OCI-LY7 (cell line): ENCODE measurements at regions not wholly inside any gene's neighbourhood (a gene's known extent, or its start where the extent isn't known, plus 50 kb on each side); places are given as distances from the start of the nearest gene placed in this dataset.

Experiments
- BruUV-seq: library from RNA; stranded (reverse); fragments of 400-500 nt; replicated peaks from 2 replicates; lab custom pipeline; 2021; lab: Mats Ljungman, UMichigan
- CTCF ChIA-PET: fragments of 300-600 bp; sonication (Branson Sonifier 250); formaldehyde crosslinking; loops from one replicate; lab custom pipeline; 2022; ENCODE audit warnings: antibody characterized with exemption; ENCODE audit not compliant: unreplicated experiment; lab: Charles Lee
- POLR2A ChIA-PET: fragments of 300-600 bp; sonication (Branson Sonifier 250); formaldehyde crosslinking; loops from one replicate; lab custom pipeline; 2022; ENCODE audit warnings: antibody characterized with exemption; lab: Charles Lee
- DNase-seq: peaks from one replicate; pipeline ENCODE4 v3.0.0-alpha.2; 2015; ENCODE audit warnings: low spot score
- H2AFZ ChIP-seq: fragments of 200-600 bp; sonication (generic), shearing (Covaris generic); 2 replicates; pipeline ENCODE4 v1.6.1; 2014; ENCODE audit warnings: mild to moderate bottlenecking, antibody characterized with exemption, low read length, moderate library complexity
- H3K27ac ChIP-seq: fragments of 200-600 bp; sonication (generic); 2 replicates; pipeline ENCODE4 v1.5.1; 2014; ENCODE audit warnings: mixed run types, low read depth, mild to moderate bottlenecking, moderate library complexity, low read length, inconsistent platforms; ENCODE audit not compliant: poor library complexity, severe bottlenecking
- H3K36me3 ChIP-seq: fragments of 200-600 bp; sonication (generic); 2 replicates; pipeline ENCODE4 v1.6.1; 2014; ENCODE audit warnings: mild to moderate bottlenecking, antibody characterized with exemption, low read length, moderate library complexity, mixed read lengths; ENCODE audit not compliant: insufficient read depth
- H3K4me1 ChIP-seq: fragments of 200-600 bp; sonication (generic); 2 replicates; pipeline ENCODE4 v1.5.1; 2014; ENCODE audit warnings: mild to moderate bottlenecking, low read length; ENCODE audit not compliant: insufficient read depth, poor library complexity, severe bottlenecking
- H3K4me2 ChIP-seq: fragments of 200-600 bp; sonication (generic); 2 replicates; pipeline ENCODE4 v1.6.1; 2014; ENCODE audit warnings: mild to moderate bottlenecking, low read length
- H3K4me3 ChIP-seq: fragments of 200-600 bp; sonication (generic); 2 replicates; pipeline ENCODE4 v1.5.1; 2014; ENCODE audit warnings: mild to moderate bottlenecking, low read depth, low read length; ENCODE audit not compliant: poor library complexity, severe bottlenecking
- H3K79me2 ChIP-seq: fragments of 200-600 bp; sonication (generic); 2 replicates; pipeline ENCODE4 v1.6.1; 2016; ENCODE audit warnings: low read depth, mild to moderate bottlenecking, low read length, moderate library complexity, mixed read lengths; ENCODE audit not compliant: insufficient read depth
- H3K9me2 ChIP-seq: fragments of 200-600 bp; sonication (generic); 2 replicates; pipeline ENCODE4 v1.6.1; 2016; ENCODE audit warnings: mild to moderate bottlenecking, low read length, mixed read lengths; ENCODE audit not compliant: insufficient read depth
- H3K9me3 ChIP-seq: fragments of 200-600 bp; sonication (generic); 2 replicates; pipeline ENCODE4 v1.6.1; 2014; ENCODE audit warnings: mild to moderate bottlenecking, mixed run types, low read length, mixed read lengths
- H4K20me1 ChIP-seq: fragments of 200-600 bp; sonication (generic); 2 replicates; pipeline ENCODE4 v1.6.1; 2014; ENCODE audit warnings: mild to moderate bottlenecking, antibody characterized with exemption, low read length, moderate library complexity, mixed read lengths; ENCODE audit not compliant: insufficient read depth
- CTCF ChIP-seq: fragments of 200-600 bp; sonication (generic); conservative IDR thresholded peaks from 2 replicates; pipeline ENCODE4 v1.5.1; 2014; ENCODE audit warnings: mild to moderate bottlenecking, antibody characterized with exemption, low read length, moderate library complexity, mixed read lengths
- EZH2phosphoT487 ChIP-seq: fragments of 200-600 bp; sonication (generic); IDR thresholded peaks from 2 replicates; pipeline ENCODE4 v1.6.1; 2018; ENCODE audit warnings: low read depth, borderline replicate concordance, mild to moderate bottlenecking, mixed run types, antibody characterized with exemption, low read length, moderate library complexity, mixed read lengths
- intact Hi-C: fragments of 100-400 bp; cut with micrococcal nuclease; formaldehyde crosslinking; loops from one replicate; pipeline ENCODE4 v1.10.0; 2022; ENCODE audit not compliant: unreplicated experiment

GRCh38 chr1:245046315-245046714, 108.5 kb upstream of the KIF26B start:
- POLR2A ChIA-PET: interaction anchor here (0.6 to 1.6 kb wide), 6 partner anchors 10 to 914 kb away, joined by 3 to 6 read pairs (median 3); no protein-coding TSS in a partner anchor
- Histone ChIP-seq H3K4me1 (peaks cover 8% of the 10 kb centered on the region), H3K4me2 (no peak overlapping the region), H3K36me3 (no peaks in the 10 kb centered on the region), H2AFZ (no peak overlapping the region), H3K4me3 (no peak overlapping the region), H3K9me2 (no peaks in the 10 kb centered on the region), H4K20me1 (no peaks in the 10 kb centered on the region), H3K9me3 (no peaks in the 10 kb centered on the region), H3K27ac (no peak overlapping the region), H3K79me2 (no peaks in the 10 kb centered on the region)
- CTCF ChIA-PET: interaction anchor here (1.0 kb wide), 1 partner anchor 25 kb away, joined by 3 read pairs; no protein-coding TSS in a partner anchor
- no TSS peak for BruUV-seq
- intact Hi-C loops: no loop called here
- no peak for DNase-seq
- TF ChIP-seq EZH2phosphoT487 (no peak), CTCF (no peak)

GRCh38 chr1:245045087-245045881, 109.5 kb upstream of the KIF26B start:
- H3K4me2 ChIP-seq: no peak overlapping the region
- no peaks in the 10 kb centered on the region for H3K79me2 ChIP-seq
- TF ChIP-seq EZH2phosphoT487 (no peak), CTCF (no peak)
- no peak overlapping the region for H2AFZ ChIP-seq
- H3K9me2 ChIP-seq: no peaks in the 10 kb centered on the region
- H3K36me3 ChIP-seq: no peaks in the 10 kb centered on the region
- no peaks in the 10 kb centered on the region for H3K9me3 ChIP-seq
- no peak overlapping the region for H3K4me3 ChIP-seq
- DNase-seq: no peak
- no TSS peak for BruUV-seq
- no peaks in the 10 kb centered on the region for H4K20me1 ChIP-seq
- intact Hi-C loops: no loop called here
- CTCF ChIA-PET: no interaction called here
- POLR2A ChIA-PET: interaction anchor here (0.6 to 1.6 kb wide), 4 partner anchors 11 to 915 kb away, joined by 3 to 6 read pairs (median 3); no protein-coding TSS in a partner anchor
- peaks cover 8% of the 10 kb centered on the region for H3K4me1 ChIP-seq
- no peak overlapping the region for H3K27ac ChIP-seq

- H3K27ac ChIP-seq: no peak overlapping the region
- peaks cover 8% of the 10 kb centered on the region for H3K4me1 ChIP-seq
- CTCF ChIA-PET: interaction anchor here (0.6 kb wide), 1 partner anchor 242 kb away, joined by 3 read pairs; no protein-coding TSS in a partner anchor
- intact Hi-C loops: loop anchor here (2.0 kb wide), 2 partner anchors 123 to 441 kb away; no protein-coding TSS in a partner anchor
- no peaks in the 10 kb centered on the region for H3K9me3 ChIP-seq
- H3K9me2 ChIP-seq: no peaks in the 10 kb centered on the region
- DNase-seq: no peak
- no peak overlapping the region for H2AFZ ChIP-seq
- BruUV-seq: no TSS peak
- no peak for TF ChIP-seq EZH2phosphoT487
- no peak for TF ChIP-seq CTCF
- no peak overlapping the region for H3K4me2 ChIP-seq
- POLR2A ChIA-PET: interaction anchor here (1.8 to 3.7 kb wide), 2 partner anchors 180 to 242 kb away, joined by 8 to 17 read pairs; partner anchors contain the start of gene HNRNPU
- no peaks in the 10 kb centered on the region for H4K20me1 ChIP-seq
- no peaks in the 10 kb centered on the region for H3K36me3 ChIP-seq
- no peaks in the 10 kb centered on the region for H3K79me2 ChIP-seq
- H3K4me3 ChIP-seq: no peak overlapping the region
Measured at GRCh38 chr1:245043611-245043940, 111.2 kb upstream of the KIF26B start.
